T-cell (primary cell): ENCODE measurements at regions not wholly inside any gene's neighbourhood (a gene's known extent, or its start where the extent isn't known, plus 50 kb on each side); places are given as distances from the start of the nearest gene placed in this dataset.

Experiments used
- ATAC-seq, 4 experiments: fragments of 200-7000 bp in 3 of 4; fragments of 150-1000 bp in 1 of 4; cut with Tn5 transposase; replicated peaks in 1 of 4; 1 replicate in 3 of 4; 2 replicates in 1 of 4; pipeline ENCODE4 v1.10.0; 2021; ENCODE audit warnings: moderate library complexity in 3 of 4, mild to moderate bottlenecking in 2 of 4, moderate number of reproducible peaks in 1 of 4
- CTCF ChIA-PET, 2 donors: fragments of 300-600 bp; sonication (Branson Sonifier 250); formaldehyde crosslinking; loops; one replicate each; lab custom pipeline; 2022; ENCODE audit warnings: antibody characterized with exemption in 2 of 2; lab: Charles Lee
- POLR2A ChIA-PET, 2 donors: fragments of 300-600 bp; sonication (Branson Sonifier 250); formaldehyde crosslinking; loops; one replicate each; lab custom pipeline; 2022; ENCODE audit warnings: antibody characterized with exemption in 2 of 2; lab: Charles Lee
- DNase-seq, 35 experiments: peaks; one replicate each; pipeline versions ENCODE4 v3.0.0 to v3.0.0-alpha.2; 2013 to 2023
- H3K27ac ChIP-seq: one replicate; pipeline ENCODE4 v1.5.1; 2013; ENCODE audit warnings: low read length
- H3K27me3 ChIP-seq, 2 experiments: replicated peaks in 1 of 2; 1 replicate in 1 of 2; 2 replicates in 1 of 2; pipeline versions ENCODE4 v1.6.1 to v1.7.0; 2013; ENCODE audit warnings: low read length in 1 of 2, mixed read lengths in 1 of 2; ENCODE audit not compliant: control insufficient read depth in 2 of 2, insufficient read depth in 2 of 2; ENCODE audit errors: extremely low read depth in 1 of 2
- H3K36me3 ChIP-seq, 2 donors: 1 replicate in 1 of 2; 2 replicates in 1 of 2; pipeline versions ENCODE4 v1.6.1 to v1.7.0; 2013; ENCODE audit warnings: low read length in 1 of 2; ENCODE audit not compliant: control insufficient read depth in 2 of 2, insufficient read depth in 1 of 2; ENCODE audit errors: extremely low read depth in 1 of 2
- H3K4me1 ChIP-seq, 2 experiments: 1 replicate in 1 of 2; 2 replicates in 1 of 2; pipeline versions ENCODE4 v1.6.1 to v1.7.0; 2013; ENCODE audit warnings: low read length in 2 of 2, mixed read lengths in 1 of 2; ENCODE audit not compliant: insufficient read depth in 2 of 2, control insufficient read depth in 1 of 2; ENCODE audit errors: extremely low read depth in 1 of 2
- H3K4me3 ChIP-seq, 2 donors: 1 replicate in 1 of 2; 2 replicates in 1 of 2; pipeline versions ENCODE4 v1.5.1 to v1.7.0; 2013; ENCODE audit warnings: mild to moderate bottlenecking in 2 of 2, low read length in 1 of 2, moderate library complexity in 1 of 2; ENCODE audit not compliant: control insufficient read depth in 1 of 2; ENCODE audit errors: extremely low read depth in 1 of 2
- H3K9me3 ChIP-seq: 2 replicates; pipeline ENCODE4 v1.7.0; 2013
- H3K27ac Mint-ChIP-seq, 2 donors: one replicate each; pipeline ENCODE4 v1.8.0; 2020 to 2021; ENCODE audit warnings: mild to moderate bottlenecking in 2 of 2, mixed read lengths in 2 of 2
- H3K27me3 Mint-ChIP-seq, 2 donors: one replicate each; pipeline ENCODE4 v1.8.0; 2021 to 2022; ENCODE audit warnings: mixed read lengths in 2 of 2
- H3K36me3 Mint-ChIP-seq: one replicate; pipeline ENCODE4 v1.8.0; 2021; ENCODE audit warnings: mixed read lengths
- H3K4me1 Mint-ChIP-seq, 3 donors: one replicate each; pipeline ENCODE4 v1.8.0; 2020 to 2022; ENCODE audit warnings: mixed read lengths in 3 of 3, mild to moderate bottlenecking in 1 of 3
- H3K4me3 Mint-ChIP-seq, 3 donors: one replicate each; pipeline ENCODE4 v1.8.0; 2020 to 2022; ENCODE audit warnings: mild to moderate bottlenecking in 3 of 3, mixed read lengths in 3 of 3, moderate library complexity in 3 of 3
- H3K9me3 Mint-ChIP-seq, 3 donors: one replicate each; pipeline ENCODE4 v1.8.0; 2020 to 2022; ENCODE audit warnings: mixed read lengths in 3 of 3
- WGBS: methylation state at CpG from one replicate; pipeline ENCODE4 v1.1.5; 2013; ENCODE audit warnings: missing lambda C conversion rate; ENCODE audit not compliant: insufficient coverage; 5-methylcytosine and 5-hydroxymethylcytosine counted together

DNA sequence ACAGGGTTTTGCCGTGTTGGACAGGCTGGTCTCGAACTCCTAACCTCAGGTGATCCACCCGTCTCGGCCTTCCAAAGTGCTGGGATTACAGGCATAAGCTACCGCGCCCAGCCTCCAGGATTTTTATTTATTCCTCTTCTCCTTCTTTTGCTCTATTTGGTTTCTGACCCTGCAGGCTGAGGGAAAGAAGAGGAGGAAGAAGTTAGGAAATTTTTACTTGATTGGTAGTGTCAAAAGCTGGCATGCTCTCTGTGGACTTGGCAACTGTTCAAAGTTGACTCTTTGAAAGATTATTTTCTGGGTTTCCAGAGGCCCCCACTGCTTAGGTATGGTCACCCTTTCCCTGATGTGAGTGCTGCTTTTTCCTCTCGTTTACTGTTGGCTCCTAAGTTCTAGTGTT lies 372.2 kb downstream of the DIPK2A start:
- 83% methylated on average over 1 of the region's 7 CpGs for WGBS

GRCh38 chr3:144344925-144345548 lies 373.4 kb downstream of the DIPK2A start:
- Histone ChIP-seq H3K4me1 (peaks cover 0 to 4% of the 10 kb centered on the region in 2 experiments), H3K27me3 (peaks cover 0 to 6% of the 10 kb centered on the region in 2 experiments), H3K9me3 (no peaks in the 10 kb centered on the region), H3K36me3 (no peaks in the 10 kb centered on the region), H3K4me3 (no peak overlapping the region), H3K27ac (no peak overlapping the region)
- no peaks in the 10 kb centered on the region for H3K9me3 Mint-ChIP-seq
- WGBS, result no CpG with 5 or more reads among the region's 2 CpGs
- DNase-seq (no peak), ATAC-seq (no peak)
- CTCF ChIA-PET, result no interaction called here
- no peak overlapping the region for H3K4me3 Mint-ChIP-seq
- POLR2A ChIA-PET, result interaction anchor here in 1 of 2 donors (0.7 kb wide), 1 partner anchor 120 kb away, joined by 3 read pairs; no protein-coding TSS in a partner anchor
- H3K27me3 Mint-ChIP-seq, result peaks cover 6 to 7% of the 10 kb centered on the region in 2 donors
- H3K4me1 Mint-ChIP-seq, result peaks cover 0 to 6% (median 0%) of the 10 kb centered on the region in 3 donors
- H3K27ac Mint-ChIP-seq, result no peak overlapping the region
- H3K36me3 Mint-ChIP-seq, result no peaks in the 10 kb centered on the region

More for the DNA sequence above, 372.2 kb downstream of the DIPK2A start:
- H3K4me3 Mint-ChIP-seq, result no peak overlapping the region
- H3K36me3 Mint-ChIP-seq, result no peaks in the 10 kb centered on the region
- H3K4me3 ChIP-seq, result no peak overlapping the region
- H3K36me3 ChIP-seq, result no peaks in the 10 kb centered on the region
- H3K9me3 Mint-ChIP-seq, result no peaks in the 10 kb centered on the region
- H3K27me3 ChIP-seq, result peaks cover 0 to 6% of the 10 kb centered on the region in 2 experiments
- CTCF ChIA-PET, result no interaction called here
- peaks cover 6 to 7% of the 10 kb centered on the region in 2 donors for H3K27me3 Mint-ChIP-seq
- H3K27ac Mint-ChIP-seq, result no peak overlapping the region
- peaks cover 0 to 4% of the 10 kb centered on the region in 2 experiments for H3K4me1 ChIP-seq
- ATAC-seq (no peak), DNase-seq (no peak)
- H3K4me1 Mint-ChIP-seq, result peaks cover 0 to 6% (median 0%) of the 10 kb centered on the region in 3 donors
- H3K9me3 ChIP-seq, result no peaks in the 10 kb centered on the region
- POLR2A ChIA-PET, result no interaction called here
- H3K27ac ChIP-seq, result no peak overlapping the region

DNA sequence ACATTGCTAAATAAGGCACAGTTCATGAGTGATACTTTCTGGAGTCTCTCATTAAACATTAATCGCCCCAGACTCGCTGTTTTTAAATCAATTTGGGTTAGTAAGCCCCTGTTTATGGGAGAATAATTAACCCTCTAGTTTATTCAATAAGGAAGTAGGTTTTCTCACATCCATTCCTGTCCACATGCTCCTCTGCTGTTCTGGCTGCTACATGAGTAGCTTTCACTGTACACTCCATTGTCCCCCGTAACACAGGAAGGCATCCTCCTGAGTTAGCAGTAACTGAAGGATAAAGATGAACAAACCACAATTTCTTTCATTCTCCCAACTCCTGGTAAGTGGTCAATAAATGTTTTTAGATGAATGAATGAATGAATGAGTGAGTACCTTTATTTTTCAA lies 378.5 kb downstream of the DIPK2A start:
- Mint-ChIP-seq H3K36me3 (no peaks in the 10 kb centered on the region), H3K4me1 (peaks cover 0 to 2% (median 0%) of the 10 kb centered on the region in 3 donors), H3K27ac (no peak overlapping the region), H3K4me3 (no peak overlapping the region), H3K9me3 (peaks cover 0 to 5% (median 0%) of the 10 kb centered on the region in 3 donors), H3K27me3 (peaks cover 0 to 8% of the 10 kb centered on the region in 2 donors)
- H3K4me1 ChIP-seq, result no peaks in the 10 kb centered on the region
- ATAC-seq (no peak), DNase-seq (no peak)
- no peak overlapping the region for H3K27ac ChIP-seq
- CTCF ChIA-PET, result no interaction called here
- no CpG with 5 or more reads among the region's 3 CpGs for WGBS
- POLR2A ChIA-PET, result interaction anchor here in 1 of 2 donors (0.7 kb wide), 1 partner anchor 28 kb away, joined by 3 read pairs; no protein-coding TSS in a partner anchor
- no peaks in the 10 kb centered on the region for H3K27me3 ChIP-seq
- H3K4me3 ChIP-seq, result no peak overlapping the region
- H3K36me3 ChIP-seq, result no peaks in the 10 kb centered on the region
- H3K9me3 ChIP-seq, result no peaks in the 10 kb centered on the region

- ChIA-PET CTCF (no interaction called here), POLR2A (no interaction called here)
- H3K4me3 Mint-ChIP-seq, result no peak overlapping the region
- H3K27ac ChIP-seq, result no peak overlapping the region
- no peaks in the 10 kb centered on the region for H3K9me3 ChIP-seq
- no peaks in the 10 kb centered on the region for H3K36me3 ChIP-seq
- 83% methylated on average over 1 of the region's 2 CpGs for WGBS
- H3K4me1 ChIP-seq, result no peaks in the 10 kb centered on the region
- H3K4me3 ChIP-seq, result no peak overlapping the region
- no peaks in the 10 kb centered on the region for H3K36me3 Mint-ChIP-seq
- H3K27me3 Mint-ChIP-seq, result peaks cover 0 to 8% of the 10 kb centered on the region in 2 donors
- H3K27ac Mint-ChIP-seq, result no peak overlapping the region
- peaks cover 0 to 5% (median 0%) of the 10 kb centered on the region in 3 donors for H3K9me3 Mint-ChIP-seq
- no peak for ATAC-seq
- no peaks in the 10 kb centered on the region for H3K4me1 Mint-ChIP-seq
- DNase-seq, result no peak
- H3K27me3 ChIP-seq, result no peaks in the 10 kb centered on the region
These were observed 379.4 kb downstream of the DIPK2A start for GRCh38 chr3:144351011-144351410.

DNA sequence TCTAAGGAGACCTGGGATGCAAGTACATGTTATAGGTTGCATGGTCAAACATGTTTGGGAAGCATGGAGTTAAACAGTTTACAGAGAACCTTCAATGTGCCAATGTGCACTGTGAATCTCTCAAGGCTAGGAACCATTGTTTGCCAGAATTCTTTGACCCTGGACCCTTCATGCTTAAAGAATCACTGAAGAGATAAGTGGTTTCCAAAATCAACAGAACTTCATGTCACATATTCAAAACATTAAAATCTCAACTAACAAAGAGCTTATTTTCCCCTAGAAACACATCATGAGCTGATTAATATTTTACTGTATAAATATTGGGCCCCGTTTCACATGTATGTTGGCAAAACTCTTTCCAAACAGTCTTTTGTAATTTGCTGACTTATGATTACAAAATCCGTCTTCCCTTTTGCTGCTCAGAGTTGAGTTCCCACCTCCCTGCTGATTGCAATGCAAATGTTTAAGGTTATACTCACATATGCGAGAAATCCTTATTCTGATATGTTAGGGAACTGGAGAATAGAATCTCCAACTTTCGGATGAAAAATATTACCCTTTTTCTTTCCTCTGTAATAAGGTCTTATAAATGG lies 380.2 kb downstream of the DIPK2A start:
- WGBS, result no CpG with 5 or more reads among the region's 4 CpGs
- H3K36me3 ChIP-seq, result no peaks in the 10 kb centered on the region
- H3K9me3 ChIP-seq, result no peaks in the 10 kb centered on the region
- no peaks in the 10 kb centered on the region for H3K36me3 Mint-ChIP-seq
- POLR2A ChIA-PET, result no interaction called here
- H3K27me3 ChIP-seq, result no peaks in the 10 kb centered on the region
- no peak overlapping the region for H3K27ac Mint-ChIP-seq
- DNase-seq (no peak), ATAC-seq (no peak)
- CTCF ChIA-PET, result no interaction called here
- no peak overlapping the region for H3K27ac ChIP-seq
- peaks cover 0 to 5% (median 0%) of the 10 kb centered on the region in 3 donors for H3K9me3 Mint-ChIP-seq
- H3K4me1 ChIP-seq, result no peaks in the 10 kb centered on the region
- H3K4me3 Mint-ChIP-seq, result no peak overlapping the region
- H3K4me1 Mint-ChIP-seq, result no peaks in the 10 kb centered on the region
- peaks cover 0 to 7% of the 10 kb centered on the region in 2 donors for H3K27me3 Mint-ChIP-seq
- no peak overlapping the region for H3K4me3 ChIP-seq

DNA sequence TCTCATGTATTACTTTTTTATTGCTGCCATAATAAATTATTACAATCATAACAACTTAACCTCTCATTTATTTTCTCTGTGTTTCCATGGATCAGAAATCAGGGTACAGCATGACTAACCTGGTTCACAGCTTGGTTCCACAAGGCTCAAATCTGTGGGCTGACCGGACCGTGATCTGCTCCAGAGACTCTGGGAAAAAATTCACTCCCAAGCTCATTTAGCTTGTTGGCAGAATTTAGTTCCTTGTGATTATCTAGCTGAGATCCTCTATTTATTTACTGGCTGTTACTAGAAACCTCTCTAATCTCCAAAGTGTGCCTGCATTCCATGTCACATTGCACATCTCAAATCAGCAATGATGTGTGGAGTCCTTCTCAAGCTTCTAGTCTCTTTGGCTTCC lies 386.6 kb downstream of the DIPK2A start:
- Histone ChIP-seq H3K4me3 (no peak overlapping the region), H3K9me3 (no peaks in the 10 kb centered on the region), H3K27ac (no peak overlapping the region), H3K27me3 (no peaks in the 10 kb centered on the region), H3K36me3 (no peaks in the 10 kb centered on the region), H3K4me1 (no peaks in the 10 kb centered on the region)
- Mint-ChIP-seq H3K27ac (no peak overlapping the region), H3K36me3 (no peaks in the 10 kb centered on the region), H3K4me1 (no peaks in the 10 kb centered on the region), H3K27me3 (peaks cover 0 to 1% of the 10 kb centered on the region in 2 donors), H3K4me3 (no peak overlapping the region), H3K9me3 (peaks cover 4 to 9% (median 5%) of the 10 kb centered on the region in 3 donors)
- ChIA-PET POLR2A (interaction anchor here in 1 of 2 donors (0.5 kb wide), 1 partner anchor 71 kb away, joined by 3 read pairs; no protein-coding TSS in a partner anchor), CTCF (no interaction called here)
- ATAC-seq (no peak), DNase-seq (no peak)
- WGBS, result no CpG with 5 or more reads among the region's 2 CpGs
